CD4-positive, alpha-beta memory T cell (primary cell): ENCODE measurements at regions not wholly inside any gene's neighbourhood (a gene's known extent, or its start where the extent isn't known, plus 50 kb on each side); places are given as distances from the start of the nearest gene placed in this dataset.

Source experiments
- CTCF ChIA-PET: fragments of 350-600 bp; sonication (Branson Sonifier 250); formaldehyde crosslinking; loops from one replicate; lab custom pipeline; 2021; ENCODE audit warnings: inconsistent platforms; ENCODE audit not compliant: partially characterized antibody; lab: Charles Lee
- POLR2A ChIA-PET: fragments of 350-600 bp; sonication (Branson Sonifier 250); formaldehyde crosslinking; loops from one replicate; lab custom pipeline; 2021; ENCODE audit not compliant: partially characterized antibody; lab: Charles Lee
- DNase-seq, 5 donors: peaks; one replicate each; pipeline versions ENCODE4 v3.0.0 to v3.0.0-alpha.2; 2020 to 2022; ENCODE audit warnings: mixed read lengths in 1 of 5
- H3K27ac ChIP-seq: one replicate; pipeline ENCODE4 v1.7.0; 2013; ENCODE audit warnings: low read depth, low read length
- H3K27me3 ChIP-seq: 2 replicates; pipeline ENCODE4 v1.7.0; 2013; ENCODE audit warnings: mild to moderate bottlenecking, low read length, moderate library complexity; ENCODE audit not compliant: insufficient read depth
- H3K36me3 ChIP-seq: 2 replicates; pipeline ENCODE4 v1.7.0; 2013; ENCODE audit warnings: mild to moderate bottlenecking, low read length, moderate library complexity; ENCODE audit not compliant: insufficient read depth
- H3K4me1 ChIP-seq: 2 replicates; pipeline ENCODE4 v1.7.0; 2013; ENCODE audit warnings: mild to moderate bottlenecking, low read length, moderate library complexity; ENCODE audit not compliant: insufficient read depth
- H3K4me3 ChIP-seq, 2 donors: one replicate each; pipeline ENCODE4 v1.7.0; 2013; ENCODE audit warnings: low read length in 2 of 2, mild to moderate bottlenecking in 1 of 2
- H3K9me3 ChIP-seq, 2 donors: one replicate each; pipeline ENCODE4 v1.7.0; 2013; ENCODE audit warnings: low read length in 2 of 2, control low read depth in 1 of 2; ENCODE audit not compliant: control insufficient read depth in 1 of 2
- H3K27ac Mint-ChIP-seq, 7 donors: one replicate each; pipeline ENCODE4 v1.8.0; 2020 to 2021; ENCODE audit warnings: mixed read lengths in 7 of 7, mild to moderate bottlenecking in 6 of 7, inconsistent platforms in 3 of 7, moderate library complexity in 3 of 7
- H3K27me3 Mint-ChIP-seq, 2 donors: one replicate each; pipeline ENCODE4 v1.8.0; 2020 to 2021; ENCODE audit warnings: mixed read lengths in 2 of 2
- H3K36me3 Mint-ChIP-seq, 2 donors: one replicate each; pipeline ENCODE4 v1.8.0; 2020 to 2021; ENCODE audit warnings: mixed read lengths in 2 of 2, inconsistent platforms in 1 of 2, mild to moderate bottlenecking in 1 of 2
- H3K4me1 Mint-ChIP-seq, 4 donors: one replicate each; pipeline ENCODE4 v1.8.0; 2020 to 2021; ENCODE audit warnings: mixed read lengths in 4 of 4, mild to moderate bottlenecking in 1 of 4
- H3K4me3 Mint-ChIP-seq, 8 donors: one replicate each; pipeline ENCODE4 v1.8.0; 2020 to 2021; ENCODE audit warnings: mixed read lengths in 8 of 8, mild to moderate bottlenecking in 7 of 8, moderate library complexity in 6 of 8, inconsistent platforms in 3 of 8
- H3K9me3 Mint-ChIP-seq, 8 donors: one replicate each; pipeline ENCODE4 v1.8.0; 2020 to 2021; ENCODE audit warnings: mixed read lengths in 8 of 8, mild to moderate bottlenecking in 5 of 8, inconsistent platforms in 3 of 8, moderate library complexity in 1 of 8
- intact Hi-C: fragments of 100-400 bp; cut with micrococcal nuclease; formaldehyde crosslinking; loops from one replicate; pipeline ENCODE4 v1.15.1; 2023

DNA sequence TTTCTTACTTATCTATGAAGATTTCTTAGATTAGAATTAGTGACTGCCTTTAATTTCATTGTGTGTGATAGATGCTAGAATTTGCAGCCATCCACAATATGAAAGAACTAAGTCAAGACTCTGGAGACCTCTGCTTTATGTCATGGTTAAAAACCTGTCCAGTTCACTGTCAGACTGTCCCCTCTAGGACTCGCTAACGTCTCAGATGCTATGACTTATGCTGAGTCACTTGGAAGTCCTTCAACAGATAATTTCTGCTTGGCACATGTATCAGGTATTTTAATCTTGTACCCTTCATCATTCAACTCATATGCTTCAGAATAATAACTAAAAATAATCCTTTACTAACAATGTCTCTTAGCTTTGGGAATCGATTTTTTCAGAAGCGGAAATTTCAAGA lies 230.5 kb upstream of the DMAC1 start:
- no peaks in the 10 kb centered on the region for H3K4me1 ChIP-seq
- no peak overlapping the region for H3K27ac ChIP-seq
- H3K4me1 Mint-ChIP-seq = peaks cover 0 to 3% (median under 1%) of the 10 kb centered on the region in 4 donors
- POLR2A ChIA-PET = no interaction called here
- H3K36me3 ChIP-seq = no peaks in the 10 kb centered on the region
- H3K9me3 Mint-ChIP-seq = no peaks in the 10 kb centered on the region
- H3K27me3 Mint-ChIP-seq = peaks cover 3 to 5% of the 10 kb centered on the region in 2 donors
- intact Hi-C loops = no loop called here
- no peak overlapping the region for H3K4me3 Mint-ChIP-seq
- CTCF ChIA-PET = no interaction called here
- no peak overlapping the region for H3K4me3 ChIP-seq
- no peaks in the 10 kb centered on the region for H3K27me3 ChIP-seq
- no peaks in the 10 kb centered on the region for H3K9me3 ChIP-seq
- no peak overlapping the region for H3K27ac Mint-ChIP-seq
- H3K36me3 Mint-ChIP-seq = no peaks in the 10 kb centered on the region
- DNase-seq = no peak

DNA sequence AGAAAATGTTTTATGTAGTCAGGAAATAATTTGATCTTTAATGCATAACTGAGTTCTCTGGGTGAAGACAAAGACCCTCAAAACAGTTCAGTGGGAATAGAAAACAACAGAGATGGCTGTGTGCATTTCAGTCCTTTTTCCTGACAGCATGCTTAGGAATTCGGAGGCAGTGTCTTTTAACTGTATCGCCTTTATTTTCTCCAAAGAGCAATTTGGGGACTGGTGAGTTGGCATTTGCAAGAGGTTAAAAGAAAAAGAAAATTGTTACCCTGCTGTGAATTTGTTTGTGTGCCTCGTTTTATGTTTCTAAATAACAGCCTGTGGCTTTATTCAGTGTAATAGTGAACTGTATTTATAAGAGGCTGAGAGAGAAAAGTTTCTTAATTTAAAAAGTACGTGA lies 227.8 kb upstream of the DMAC1 start:
- ChIA-PET CTCF (no interaction called here), POLR2A (no interaction called here)
- H3K9me3 Mint-ChIP-seq = peaks cover 0 to 12% (median 4%) of the 10 kb centered on the region in 8 donors
- no peaks in the 10 kb centered on the region for H3K27me3 ChIP-seq
- H3K4me3 ChIP-seq = no peak overlapping the region
- H3K9me3 ChIP-seq = no peaks in the 10 kb centered on the region
- no peak for DNase-seq
- no peak overlapping the region for H3K4me3 Mint-ChIP-seq
- intact Hi-C loops = no loop called here
- H3K27ac ChIP-seq = no peak overlapping the region
- peaks cover 0 to 5% of the 10 kb centered on the region in 2 donors for H3K36me3 Mint-ChIP-seq
- no peak overlapping the region for H3K27ac Mint-ChIP-seq
- H3K4me1 ChIP-seq = no peaks in the 10 kb centered on the region
- H3K27me3 Mint-ChIP-seq = peaks cover 3 to 7% of the 10 kb centered on the region in 2 donors
- H3K36me3 ChIP-seq = no peaks in the 10 kb centered on the region
- peaks cover 0 to 3% (median under 1%) of the 10 kb centered on the region in 4 donors for H3K4me1 Mint-ChIP-seq

DNA sequence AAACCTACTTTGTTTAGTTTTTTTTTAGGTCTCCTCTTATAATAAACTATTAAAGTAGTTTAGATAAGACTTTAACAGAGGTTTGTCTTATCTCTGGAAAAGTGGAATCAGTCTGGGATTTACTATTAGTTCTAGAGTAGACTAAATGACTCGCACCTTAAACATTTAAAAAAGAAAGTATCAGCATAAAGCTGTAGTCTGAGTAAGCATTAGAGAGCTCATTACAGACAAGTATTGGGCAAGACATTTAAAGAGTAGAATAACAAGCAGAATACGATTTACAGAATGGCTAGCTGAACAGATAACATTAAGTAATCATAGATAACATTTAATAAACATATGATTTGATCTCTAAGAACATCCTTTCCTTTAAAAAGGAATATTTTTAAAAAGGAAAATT lies 226.0 kb upstream of the DMAC1 start:
- CTCF ChIA-PET = no interaction called here
- H3K9me3 ChIP-seq = no peaks in the 10 kb centered on the region
- peaks cover 0 to 16% (median 4%) of the 10 kb centered on the region in 8 donors for H3K9me3 Mint-ChIP-seq
- intact Hi-C loops = no loop called here
- no peaks in the 10 kb centered on the region for H3K4me1 Mint-ChIP-seq
- peaks cover 3 to 5% of the 10 kb centered on the region in 2 donors for H3K27me3 Mint-ChIP-seq
- H3K36me3 Mint-ChIP-seq = peaks cover 0 to 9% of the 10 kb centered on the region in 2 donors
- H3K27me3 ChIP-seq = no peaks in the 10 kb centered on the region
- POLR2A ChIA-PET = no interaction called here
- H3K36me3 ChIP-seq = no peaks in the 10 kb centered on the region
- no peak overlapping the region for H3K27ac ChIP-seq
- no peak overlapping the region for H3K4me3 Mint-ChIP-seq
- no peaks in the 10 kb centered on the region for H3K4me1 ChIP-seq
- no peak for DNase-seq
- H3K27ac Mint-ChIP-seq = no peak overlapping the region
- no peak overlapping the region for H3K4me3 ChIP-seq

DNA sequence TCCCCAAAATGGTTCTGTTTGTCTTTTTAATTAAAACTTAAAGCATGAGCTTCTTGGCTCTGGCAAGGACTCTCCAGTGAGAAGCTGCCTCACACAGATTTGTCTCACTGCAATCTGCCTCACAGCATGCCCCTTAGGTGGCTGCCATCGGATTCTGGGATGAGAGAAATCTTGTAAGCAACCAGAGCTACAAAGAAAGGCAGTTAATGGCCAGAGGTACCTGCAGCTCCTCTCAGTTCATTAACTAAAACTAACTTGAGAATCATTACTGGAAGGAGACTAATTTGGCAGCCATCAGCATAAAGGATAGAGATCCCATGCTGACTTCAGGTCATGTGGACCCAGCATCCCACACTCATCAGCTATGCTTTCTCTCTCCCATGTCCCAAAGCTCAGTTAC lies 220.6 kb upstream of the DMAC1 start:
- POLR2A ChIA-PET = no interaction called here
- Mint-ChIP-seq H3K36me3 (peaks cover 0 to 9% of the 10 kb centered on the region in 2 donors), H3K9me3 (peaks cover 0 to 16% (median 4%) of the 10 kb centered on the region in 8 donors), H3K27me3 (peaks cover 0 to 1% of the 10 kb centered on the region in 2 donors), H3K4me3 (no peak overlapping the region), H3K27ac (no peak overlapping the region), H3K4me1 (no peaks in the 10 kb centered on the region)
- Histone ChIP-seq H3K4me3 (no peak overlapping the region), H3K4me1 (no peaks in the 10 kb centered on the region), H3K27me3 (no peaks in the 10 kb centered on the region), H3K27ac (no peak overlapping the region), H3K9me3 (no peaks in the 10 kb centered on the region), H3K36me3 (no peaks in the 10 kb centered on the region)
- CTCF ChIA-PET = no interaction called here
- intact Hi-C loops = no loop called here
- DNase-seq = no peak

DNA sequence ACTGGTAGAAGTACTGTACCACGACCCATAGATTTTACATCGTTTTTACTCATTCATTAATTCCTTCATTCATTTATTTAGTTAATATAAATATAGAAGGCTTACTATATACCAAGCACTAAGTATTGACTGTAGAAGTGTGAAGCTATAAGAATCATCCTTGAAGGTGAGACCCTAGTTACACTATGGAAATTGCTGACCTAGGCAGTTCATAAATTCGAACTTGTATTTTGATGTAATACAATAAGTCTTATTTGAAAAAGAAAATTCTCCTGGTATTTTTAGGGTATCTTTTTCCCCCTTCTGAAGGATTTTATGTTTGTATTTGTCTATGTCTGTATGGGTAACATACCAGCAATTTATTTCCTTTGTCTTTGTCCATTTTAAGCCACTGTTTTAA lies 220.1 kb upstream of the DMAC1 start:
- intact Hi-C loops = no loop called here
- H3K36me3 Mint-ChIP-seq = peaks cover 0 to 9% of the 10 kb centered on the region in 2 donors
- H3K9me3 Mint-ChIP-seq = peaks cover 0 to 16% (median 4%) of the 10 kb centered on the region in 8 donors
- no peak overlapping the region for H3K4me3 Mint-ChIP-seq
- no peak overlapping the region for H3K27ac Mint-ChIP-seq
- H3K4me1 Mint-ChIP-seq = no peaks in the 10 kb centered on the region
- Histone ChIP-seq H3K27me3 (no peaks in the 10 kb centered on the region), H3K27ac (no peak overlapping the region), H3K9me3 (no peaks in the 10 kb centered on the region), H3K4me1 (no peaks in the 10 kb centered on the region), H3K4me3 (no peak overlapping the region), H3K36me3 (no peaks in the 10 kb centered on the region)
- DNase-seq = no peak
- ChIA-PET POLR2A (no interaction called here), CTCF (no interaction called here)
- peaks cover 0 to 1% of the 10 kb centered on the region in 2 donors for H3K27me3 Mint-ChIP-seq

DNA sequence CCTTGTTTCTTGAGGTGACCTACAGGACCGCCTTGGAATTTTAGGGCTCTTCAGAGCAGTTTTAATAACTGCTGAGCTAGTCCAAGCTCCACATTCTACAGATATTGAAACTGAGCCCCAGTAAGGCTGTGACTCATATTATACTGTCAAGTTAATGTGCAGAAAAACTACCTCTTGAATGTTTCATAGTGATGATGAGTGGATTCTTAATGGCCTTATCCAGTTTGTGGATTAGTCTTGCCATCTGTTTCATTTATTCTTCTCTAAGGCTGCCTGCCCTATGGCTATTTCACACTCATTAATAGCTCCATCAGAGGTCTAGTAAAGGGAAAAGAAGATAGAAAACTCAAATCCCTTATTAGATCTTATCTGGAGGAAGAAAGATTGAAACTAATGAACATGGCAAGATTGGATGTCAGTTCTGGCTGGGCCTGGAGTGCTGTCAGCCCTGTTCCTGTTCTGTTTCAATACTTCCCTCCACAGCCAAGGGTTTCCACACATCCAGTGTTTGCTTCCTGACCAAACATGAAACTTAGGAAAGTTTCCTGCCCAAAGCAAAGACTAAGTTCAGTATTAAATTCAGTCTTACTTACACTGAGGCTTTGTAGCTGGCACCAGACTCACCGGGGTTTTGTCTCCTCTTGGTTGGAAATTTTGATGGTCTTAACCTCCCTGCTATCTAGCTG lies 215.6 kb upstream of the DMAC1 start:
- no peaks in the 10 kb centered on the region for H3K27me3 ChIP-seq
- H3K4me3 ChIP-seq = no peak overlapping the region
- intact Hi-C loops = loop anchor here (5.0 kb wide), 1 partner anchor 38 kb away; no protein-coding TSS in a partner anchor
- ChIA-PET POLR2A (no interaction called here), CTCF (no interaction called here)
- no peaks in the 10 kb centered on the region for H3K9me3 ChIP-seq
- no peak overlapping the region for H3K27ac ChIP-seq
- H3K4me3 Mint-ChIP-seq = no peak overlapping the region
- H3K4me1 ChIP-seq = no peaks in the 10 kb centered on the region
- no peaks in the 10 kb centered on the region for H3K27me3 Mint-ChIP-seq
- DNase-seq = no peak
- no peaks in the 10 kb centered on the region for H3K4me1 Mint-ChIP-seq
- peaks cover 0 to 4% (median 0%) of the 10 kb centered on the region in 8 donors for H3K9me3 Mint-ChIP-seq
- no peaks in the 10 kb centered on the region for H3K36me3 Mint-ChIP-seq
- H3K27ac Mint-ChIP-seq = no peak overlapping the region
- H3K36me3 ChIP-seq = no peaks in the 10 kb centered on the region

DNA sequence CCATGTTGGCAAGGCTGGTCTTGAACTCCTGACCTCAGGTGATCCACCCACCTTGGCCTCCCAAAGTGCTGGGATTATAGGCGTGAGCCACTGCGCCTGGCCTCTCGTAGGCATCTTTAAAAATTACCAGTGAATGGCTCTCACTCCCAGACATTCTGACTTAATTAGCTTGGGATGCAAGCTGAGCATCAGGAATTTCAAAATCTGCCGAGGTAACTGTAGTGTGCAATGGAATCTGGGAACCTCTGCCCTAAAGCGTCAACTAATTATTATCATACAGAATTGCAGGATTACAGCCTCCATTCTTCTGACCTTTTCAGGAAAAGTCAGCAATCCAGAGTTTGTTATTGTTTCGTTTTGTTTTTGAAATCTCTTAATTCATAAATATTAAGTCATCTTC lies 213.4 kb upstream of the DMAC1 start:
- DNase-seq = no peak
- Histone ChIP-seq H3K27ac (no peak overlapping the region), H3K36me3 (no peaks in the 10 kb centered on the region), H3K27me3 (no peaks in the 10 kb centered on the region), H3K4me1 (no peaks in the 10 kb centered on the region), H3K9me3 (no peaks in the 10 kb centered on the region), H3K4me3 (no peak overlapping the region)
- intact Hi-C loops = loop anchor here (5.0 kb wide), 1 partner anchor 36 kb away; no protein-coding TSS in a partner anchor
- CTCF ChIA-PET = no interaction called here
- Mint-ChIP-seq H3K27ac (no peak overlapping the region), H3K36me3 (no peaks in the 10 kb centered on the region), H3K4me3 (no peak overlapping the region), H3K4me1 (no peaks in the 10 kb centered on the region), H3K27me3 (peaks cover 0 to 1% of the 10 kb centered on the region in 2 donors), H3K9me3 (peaks cover 0 to 6% (median under 1%) of the 10 kb centered on the region in 8 donors)
- POLR2A ChIA-PET = no interaction called here
